DMS 273 (cell line): ENCODE measurements at regions not wholly inside any gene's neighbourhood (a gene's known extent, or its start where the extent isn't known, plus 50 kb on each side); places are given as distances from the start of the nearest gene placed in this dataset.
A peak's percentile ranks its signal among the peaks of the same experiment; 100 is the strongest.
"Not testable (repeated sequence)": the region's sequence is repeated elsewhere in the genome, so short reads cannot be mapped to it uniquely, and the experiment has no call there.

Experiments
- DNase-seq: peaks from one replicate; lab custom pipeline; 2025; ENCODE audit not compliant: unreplicated experiment; lab: John Stamatoyannopoulos, UW

GRCh38 chr2:84057917-84058560 lies 401.0 kb downstream of the SUCLG1 start:
- no peak for DNase-seq

GRCh38 chr2:84055816-84056215 lies 403.3 kb downstream of the SUCLG1 start:
- peak; percentile 61 for DNase-seq

GRCh38 chr2:84054577-84054976 lies 404.5 kb downstream of the SUCLG1 start:
- DNase-seq: not testable (repeated sequence)

GRCh38 chr2:84052913-84053312 lies 406.2 kb downstream of the SUCLG1 start:
- DNase-seq: peak; percentile 38

GRCh38 chr2:84052043-84052442 lies 407.0 kb downstream of the SUCLG1 start:
- DNase-seq: peak; percentile 3

GRCh38 chr2:84048964-84049363 lies 410.1 kb downstream of the SUCLG1 start:
- no peak for DNase-seq

DNA sequence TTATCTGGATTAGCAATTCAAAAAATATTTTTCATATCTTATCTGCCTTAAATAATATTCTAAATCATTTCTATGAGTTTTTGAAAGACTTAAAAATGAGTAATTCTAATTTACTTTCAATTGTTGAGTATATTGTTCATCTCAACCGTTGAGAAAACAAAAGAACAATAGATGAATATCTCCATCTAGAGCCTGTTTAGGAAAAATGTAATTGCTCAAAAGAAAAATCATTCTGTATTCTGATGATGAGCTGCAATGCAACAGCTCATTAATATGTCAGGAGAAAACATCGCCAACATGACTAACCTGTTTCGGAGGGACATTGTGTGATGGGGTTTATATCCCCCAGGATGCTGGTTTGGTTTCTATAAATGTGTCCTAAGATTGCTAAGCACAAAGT lies 417.6 kb downstream of the SUCLG1 start:
- no peak for DNase-seq

DNA sequence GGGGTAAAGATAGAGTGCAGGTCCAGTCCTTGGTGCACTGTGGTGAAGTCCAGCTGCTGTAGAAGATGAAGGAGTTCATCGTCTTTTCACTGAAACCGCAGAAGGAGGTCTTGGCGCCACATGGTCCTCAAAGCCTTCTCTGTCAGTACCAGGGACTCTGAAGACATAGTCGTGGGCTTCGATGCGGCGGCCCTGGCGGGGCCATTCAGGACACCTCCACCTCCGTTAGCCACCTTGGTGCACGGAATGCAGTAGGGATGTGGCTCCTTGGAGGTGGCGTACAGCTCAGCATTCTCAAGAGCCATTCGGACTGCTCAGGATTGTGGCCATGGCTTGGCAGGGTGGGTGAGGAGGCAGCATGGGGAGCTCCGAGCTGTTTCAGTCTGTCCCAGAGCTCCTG lies 418.8 kb downstream of the SUCLG1 start:
- no peak for DNase-seq

DNA sequence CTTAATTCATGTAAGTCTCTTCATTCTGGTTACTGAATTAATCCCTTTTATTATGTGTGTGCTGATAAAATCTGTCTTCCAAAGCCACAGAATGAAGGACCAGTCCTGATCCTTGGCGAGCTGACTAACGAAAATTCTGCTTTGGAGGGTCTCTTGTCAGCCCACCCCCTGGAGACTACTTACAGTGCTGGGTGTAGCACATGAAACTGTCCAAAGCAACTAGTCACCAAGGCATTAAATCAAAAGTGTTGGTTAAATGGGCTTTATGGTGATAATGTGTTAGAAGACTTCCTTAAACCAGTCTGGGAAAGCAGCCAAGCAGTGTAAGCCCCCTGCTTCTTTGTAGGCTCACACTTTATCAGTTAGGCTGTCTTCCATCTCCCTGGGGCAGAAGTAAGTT lies 420.2 kb downstream of the SUCLG1 start:
- peak; percentile 60 for DNase-seq

GRCh38 chr2:84033347-84033974 lies 425.6 kb downstream of the SUCLG1 start:
- DNase-seq: no peak

DNA sequence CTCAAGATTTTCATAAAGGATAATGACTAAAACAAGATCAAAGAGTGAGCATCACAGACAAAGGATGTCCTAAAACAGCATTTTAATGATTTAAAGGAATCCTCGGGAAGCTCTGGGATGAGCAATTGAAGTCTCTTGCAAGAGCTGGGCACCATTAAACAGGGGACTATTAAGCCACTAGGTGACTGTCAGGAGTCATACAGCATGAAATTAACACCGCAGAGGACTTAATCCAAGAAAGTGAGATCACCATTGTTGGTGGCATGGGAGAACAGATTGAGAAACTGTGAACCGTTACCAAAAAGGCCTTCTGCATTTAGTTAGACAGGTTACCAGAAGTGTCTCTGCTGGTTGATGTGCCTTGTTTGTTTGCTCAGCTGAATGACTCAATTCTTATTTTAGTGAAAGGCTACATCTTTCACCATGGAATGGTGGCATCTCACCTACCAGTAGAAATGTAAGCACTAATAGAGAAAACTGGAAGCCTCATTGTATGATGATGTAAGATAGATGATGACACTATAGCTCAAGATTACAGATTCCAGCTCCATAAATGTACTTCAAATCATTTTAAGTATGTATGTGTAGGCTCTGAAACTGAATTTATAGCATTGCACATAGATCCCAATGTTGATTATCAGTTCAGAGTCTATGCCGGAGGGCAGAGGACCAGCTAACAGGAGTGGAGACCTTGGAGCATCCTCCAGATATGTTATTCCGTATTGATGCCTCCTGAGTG lies 427.6 kb downstream of the SUCLG1 start:
- peak; percentile 13 for DNase-seq

DNA sequence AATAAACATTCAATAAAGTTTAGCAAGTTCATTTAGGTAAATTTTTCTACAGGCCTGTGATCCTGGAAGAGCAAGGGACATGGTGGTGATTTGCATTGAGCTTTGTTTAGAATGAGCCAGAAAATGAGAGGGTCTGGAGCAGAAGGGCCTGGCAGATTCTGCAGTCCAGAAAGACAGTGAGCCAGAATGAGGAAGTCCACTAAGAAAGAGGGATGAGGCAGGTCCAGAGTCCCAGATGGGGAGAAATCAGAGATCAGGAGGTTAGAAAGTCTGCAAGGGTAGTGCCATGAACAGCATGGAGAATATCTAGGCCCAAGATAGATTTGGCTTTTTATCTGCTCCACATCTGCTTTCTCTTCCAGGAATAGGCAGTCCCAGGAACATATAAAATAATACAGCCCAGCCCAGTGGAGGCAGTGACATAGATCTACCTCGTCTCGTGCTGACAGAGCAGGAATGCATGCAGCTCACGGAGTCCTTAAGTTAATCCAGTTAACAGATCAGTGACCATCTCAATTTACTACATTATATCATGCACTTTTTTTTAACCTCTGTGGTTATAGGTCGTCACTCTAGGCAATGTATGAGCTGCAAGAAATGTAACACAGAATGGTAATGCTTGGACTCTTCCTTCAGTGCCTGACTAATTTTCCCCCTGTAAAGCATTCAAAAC lies 429.0 kb downstream of the SUCLG1 start:
- peak; percentile 15 for DNase-seq

GRCh38 chr2:84026818-84027217 lies 432.3 kb downstream of the SUCLG1 start:
- no peak for DNase-seq

- peak; percentile 87 for DNase-seq
Observed at GRCh38 chr2:84022810-84023431, 436.2 kb downstream of the SUCLG1 start.

DNA sequence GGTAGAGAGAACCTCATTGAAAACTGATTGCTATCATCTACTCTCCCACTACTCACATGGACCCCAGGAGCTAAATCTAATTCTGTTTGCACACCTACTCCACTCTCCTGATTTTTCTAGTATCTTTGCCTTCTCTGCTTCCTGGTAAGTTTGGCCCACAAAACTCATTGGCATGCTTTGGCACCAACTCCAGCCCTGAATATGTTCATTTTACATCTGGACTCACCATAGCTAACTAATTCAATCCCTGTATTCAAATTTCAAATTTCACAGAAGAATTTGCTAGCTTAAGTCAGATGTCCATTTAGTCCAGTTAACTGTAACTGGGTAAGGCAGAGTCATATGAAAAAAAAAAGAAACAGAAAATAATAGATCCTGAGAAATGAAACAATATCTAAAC lies 442.1 kb downstream of the SUCLG1 start:
- peak; percentile 8 for DNase-seq

DNA sequence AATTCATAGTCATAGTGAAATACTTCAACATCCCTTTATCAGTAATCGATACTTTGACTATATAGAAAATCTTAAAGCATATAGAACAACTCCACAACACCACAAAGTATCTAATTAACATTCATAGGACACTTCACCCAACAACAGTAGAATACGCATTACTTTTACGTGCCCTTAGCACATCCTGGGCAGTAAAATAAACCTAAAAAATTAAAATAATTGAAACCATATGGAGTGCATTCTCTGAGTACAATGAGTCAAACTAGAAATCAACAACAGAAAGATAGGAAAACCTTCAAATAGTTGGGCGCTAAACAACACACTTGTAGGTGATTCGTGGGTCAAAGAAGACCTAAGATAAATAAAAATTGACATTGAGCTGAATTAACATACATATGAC lies 442.9 kb downstream of the SUCLG1 start:
- no peak for DNase-seq

- DNase-seq: no peak
Observed at GRCh38 chr2:83997889-83998288, 461.2 kb downstream of the SUCLG1 start.

DNA sequence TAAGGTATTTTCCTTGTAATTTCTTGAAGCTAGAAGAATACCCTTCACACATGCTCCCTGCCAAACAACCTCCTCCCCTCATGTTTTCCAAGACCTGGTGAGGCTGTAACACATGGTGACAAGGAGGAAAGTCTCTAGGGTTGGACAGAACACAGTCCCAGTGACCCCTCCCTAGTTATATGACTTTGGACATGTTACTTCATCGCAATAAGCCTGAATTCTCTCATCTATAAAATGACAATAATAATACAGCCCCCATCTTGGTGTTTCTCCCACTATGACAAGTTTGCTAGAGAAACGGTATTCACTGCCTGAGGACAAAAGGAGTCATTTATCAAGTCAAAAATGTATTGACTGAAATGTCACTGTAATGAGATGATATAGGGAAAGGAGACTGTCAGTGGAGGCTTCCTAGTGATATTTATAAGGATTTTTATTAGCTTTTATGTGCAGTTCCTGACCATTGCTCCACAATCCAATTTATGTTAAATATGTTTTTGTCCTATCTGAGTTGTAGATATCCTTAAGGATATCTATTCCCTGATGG lies 464.4 kb downstream of the SUCLG1 start:
- no peak for DNase-seq

- no peak for DNase-seq
Observed at GRCh38 chr2:83993873-83994632, 465.0 kb downstream of the SUCLG1 start.

GRCh38 chr2:83991992-83992391 lies 467.1 kb downstream of the SUCLG1 start:
- DNase-seq: no peak
